ENCODE measurements at regions not wholly inside any gene's neighbourhood (a gene's known extent, or its start where the extent isn't known, plus 50 kb on each side); places are given as distances from the start of the nearest gene placed in this dataset.
"Not testable (repeated sequence)": the region's sequence is repeated elsewhere in the genome, so short reads cannot be mapped to it uniquely, and the experiment has no call there.

- DNase-seq (ENCODE audit: low spot score) = no peak
These were observed 148.8 kb upstream of the FBXL17 start for GRCh38 chr5:108530706-108531105.

- no peak for DNase-seq (ENCODE audit: low spot score)
These were observed 147.5 kb upstream of the FBXL17 start for GRCh38 chr5:108529381-108529780.

- DNase-seq (ENCODE audit: low spot score) = no peak
These were observed 146.8 kb upstream of the FBXL17 start for GRCh38 chr5:108528655-108529054.

GRCh38 chr5:108524564-108524963, 142.7 kb upstream of the FBXL17 start:
- DNase-seq (ENCODE audit: low spot score) = no peak

- DNase-seq (ENCODE audit: low spot score) = no peak
These were observed 141.5 kb upstream of the FBXL17 start for GRCh38 chr5:108523360-108523759.

GRCh38 chr5:108521841-108522506, 140.1 kb upstream of the FBXL17 start:
- peak; percentile 42 for DNase-seq (ENCODE audit: low spot score)

- no peak for DNase-seq (ENCODE audit: low spot score)
These were observed 139.3 kb upstream of the FBXL17 start for GRCh38 chr5:108521011-108521700.

- DNase-seq (ENCODE audit: low spot score) = no peak
These were observed 134.9 kb upstream of the FBXL17 start for GRCh38 chr5:108516785-108517184.

- no peak for DNase-seq (ENCODE audit: low spot score)
These were observed 133.7 kb upstream of the FBXL17 start for GRCh38 chr5:108515517-108516105.

- DNase-seq (ENCODE audit: low spot score) = no peak
These were observed 127.1 kb upstream of the FBXL17 start for GRCh38 chr5:108508979-108509378.

GRCh38 chr5:108507631-108508030, 125.7 kb upstream of the FBXL17 start:
- no peak for DNase-seq (ENCODE audit: low spot score)

GRCh38 chr5:108505608-108506007, 123.7 kb upstream of the FBXL17 start:
- DNase-seq (ENCODE audit: low spot score) = no peak

GRCh38 chr5:108504974-108505373, 123.1 kb upstream of the FBXL17 start:
- no peak for DNase-seq (ENCODE audit: low spot score)

- DNase-seq (ENCODE audit: low spot score) = no peak
These were observed 122.1 kb upstream of the FBXL17 start for GRCh38 chr5:108503986-108504385.

GRCh38 chr5:108495615-108496014, 113.7 kb upstream of the FBXL17 start:
- DNase-seq (ENCODE audit: low spot score) = not testable (repeated sequence)

- no peak for DNase-seq (ENCODE audit: low spot score)
These were observed 106.1 kb upstream of the FBXL17 start for GRCh38 chr5:108487951-108488350.

- DNase-seq (ENCODE audit: low spot score) = no peak
These were observed 102.1 kb upstream of the FBXL17 start for GRCh38 chr5:108484035-108484434.

GRCh38 chr5:108481355-108481931, 99.5 kb upstream of the FBXL17 start:
- DNase-seq (ENCODE audit: low spot score) = no peak

- no peak for DNase-seq (ENCODE audit: low spot score)
These were observed 90.3 kb upstream of the FBXL17 start for GRCh38 chr5:108472237-108472636.

- no peak for DNase-seq (ENCODE audit: low spot score)
These were observed 85.7 kb upstream of the FBXL17 start for GRCh38 chr5:108467563-108467962.

- no peak for DNase-seq (ENCODE audit: low spot score)
These were observed 79.9 kb upstream of the FBXL17 start for GRCh38 chr5:108461628-108462367.

GRCh38 chr5:108459769-108460168, 77.9 kb upstream of the FBXL17 start:
- no peak for DNase-seq (ENCODE audit: low spot score)

Measured in activated CD4-positive, alpha-beta T cell treated with anti-CD3 and anti-CD28 coated beads, Interleukin-2, Interleukin-4, amounts not matched to agents 100 ng/mL and 50 ng/mL, durations not matched to agents 16 hours and 8 hours (primary cell).